ENCODE measurements at regions not wholly inside any gene's neighbourhood (a gene's known extent, or its start where the extent isn't known, plus 50 kb on each side); places are given as distances from the start of the nearest gene placed in this dataset.

GRCh38 chr6:108765495-108765894 lies 82.7 kb upstream of the ARMC2 start:
- 30 to 76% methylated on average over 1 to 2 of the region's 2 CpGs for WGBS, 2 donors (ENCODE audit: low coverage in 1 of 2)
- no peaks in the 10 kb centered on the region for H3K27me3 ChIP-seq
- H3K9me3 ChIP-seq: no peaks in the 10 kb centered on the region
- TF ChIP-seq EP300 (IDR thresholded peaks at IDR 0.05; ENCODE audit: low read depth): no peak
- TF ChIP-seq POLR2A (IDR thresholded peaks at IDR 0.05): no peak
- no peak for TF ChIP-seq POLR2AphosphoS5 (IDR thresholded peaks at IDR 0.05)
- no peak for TF ChIP-seq CTCF (IDR thresholded peaks at IDR 0.05)
- in situ Hi-C loops (cut with MboI; ENCODE audit: low pct_ligation_motif_present in 1 of 4, low pct_unique_long_range_greater_than_20kb in 1 of 4, low sequenced_read_pairs in 3 of 4) (no loop called here), intact Hi-C loops (cut with DNase I; ENCODE audit: low total_unique reads) (no loop called here)
- H3K4me3 ChIP-seq: no peak overlapping the region
- no peak for DNase-seq
- H3K27ac ChIP-seq: no peak overlapping the region
- H3K4me1 ChIP-seq: peaks cover 0 to 9% (median 5%) of the 10 kb centered on the region in 4 donors
- H3K36me3 ChIP-seq: no peaks in the 10 kb centered on the region

GRCh38 chr6:108766419-108766818 lies 81.8 kb upstream of the ARMC2 start:
- DNase-seq: no peak

DNA sequence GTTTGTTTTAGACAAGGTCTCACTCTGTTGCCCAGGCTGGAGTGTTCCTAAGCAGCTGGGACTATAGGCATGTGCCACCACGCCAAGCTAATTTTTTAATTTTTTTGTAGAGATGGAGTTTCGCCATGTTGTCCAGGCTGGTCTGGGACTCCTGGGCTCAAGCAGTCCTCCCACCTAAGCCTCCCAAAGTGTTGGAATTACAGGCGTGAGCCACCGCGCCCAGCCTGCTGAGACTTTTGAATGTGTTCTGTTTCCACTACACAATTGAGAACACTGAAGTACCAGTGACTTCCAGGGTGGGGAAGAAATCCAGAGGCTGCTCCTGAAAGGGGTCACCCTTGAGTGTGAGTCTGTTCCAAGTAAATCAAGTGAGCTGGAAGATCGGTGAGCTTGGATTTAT lies 81.3 kb upstream of the ARMC2 start:
- intact Hi-C loops (cut with DNase I; ENCODE audit: low total_unique reads): no loop called here
- Histone ChIP-seq H3K9me3 (no peaks in the 10 kb centered on the region), H3K27ac (no peak overlapping the region), H3K27me3 (no peaks in the 10 kb centered on the region), H3K4me3 (no peak overlapping the region), H3K4me1 (peaks cover 0 to 9% (median 5%) of the 10 kb centered on the region in 4 donors), H3K36me3 (no peaks in the 10 kb centered on the region)
- TF ChIP-seq POLR2A (IDR thresholded peaks at IDR 0.05): no peak
- no peak for TF ChIP-seq EP300 (IDR thresholded peaks at IDR 0.05; ENCODE audit: low read depth)
- TF ChIP-seq POLR2AphosphoS5 (IDR thresholded peaks at IDR 0.05): no peak
- no peak for DNase-seq
- 88 to 97% methylated on average over 1 to 6 of the region's 6 CpGs for WGBS, 2 donors (ENCODE audit: low coverage in 1 of 2)
- in situ Hi-C loops (cut with MboI; ENCODE audit: low pct_ligation_motif_present in 1 of 4, low pct_unique_long_range_greater_than_20kb in 1 of 4, low sequenced_read_pairs in 3 of 4): no loop called here

More at GRCh38 chr6:108766419-108766818, 81.8 kb upstream of the ARMC2 start:
- Histone ChIP-seq H3K9me3 (no peaks in the 10 kb centered on the region), H3K4me3 (no peak overlapping the region), H3K36me3 (no peaks in the 10 kb centered on the region), H3K27ac (no peak overlapping the region), H3K4me1 (peaks cover 0 to 9% (median 5%) of the 10 kb centered on the region in 4 donors), H3K27me3 (no peaks in the 10 kb centered on the region)
- TF ChIP-seq EP300 (IDR thresholded peaks at IDR 0.05; ENCODE audit: low read depth): no peak
- TF ChIP-seq POLR2AphosphoS5 (IDR thresholded peaks at IDR 0.05): no peak
- no peak for TF ChIP-seq CTCF (IDR thresholded peaks at IDR 0.05)
- in situ Hi-C loops (cut with MboI; ENCODE audit: low pct_ligation_motif_present in 1 of 4, low pct_unique_long_range_greater_than_20kb in 1 of 4, low sequenced_read_pairs in 3 of 4) (no loop called here), intact Hi-C loops (cut with DNase I; ENCODE audit: low total_unique reads) (no loop called here)
- 98 to 100% methylated on average over 1 to 5 of the region's 5 CpGs for WGBS, 2 donors (ENCODE audit: low coverage in 1 of 2)

DNA sequence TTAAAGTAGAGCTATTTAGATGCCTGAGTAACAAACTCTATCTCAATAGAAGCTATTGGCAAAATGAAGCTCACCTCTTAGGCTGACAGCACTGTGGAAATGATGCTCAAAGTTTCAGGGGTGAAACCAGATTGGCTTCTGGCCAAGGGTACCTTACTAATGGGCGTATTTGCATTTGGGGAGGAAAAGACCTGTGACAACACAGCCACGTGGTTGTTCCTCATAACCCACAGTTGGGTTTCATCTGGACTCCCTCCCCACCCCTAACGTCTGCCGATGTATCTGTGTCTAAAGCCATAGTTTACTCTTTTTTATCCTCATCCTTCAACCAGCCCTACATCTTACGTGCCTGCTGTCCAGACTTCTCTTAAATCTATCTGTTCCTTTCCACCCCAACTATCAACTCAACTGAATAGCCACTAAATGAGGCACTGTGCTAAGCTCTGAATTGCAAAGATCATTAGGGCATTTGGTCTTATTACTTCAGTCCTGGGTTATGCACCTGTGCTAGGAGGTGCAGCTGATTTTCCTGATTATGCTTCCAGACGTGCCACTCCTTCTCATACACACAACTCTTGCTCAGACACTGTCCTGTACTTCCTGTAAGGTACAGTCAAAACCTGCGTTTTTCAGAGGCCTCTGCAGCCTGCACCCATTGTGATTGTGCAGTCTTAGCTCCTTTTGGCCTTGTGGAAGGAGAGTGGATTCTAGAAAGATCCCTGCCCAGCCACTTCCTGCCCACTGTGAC lies 80.6 kb upstream of the ARMC2 start:
- in situ Hi-C loops (cut with MboI; ENCODE audit: low pct_ligation_motif_present in 1 of 4, low pct_unique_long_range_greater_than_20kb in 1 of 4, low sequenced_read_pairs in 3 of 4): no loop called here
- 54 to 67% methylated on average over 4 to 7 of the region's 7 CpGs for WGBS, 2 donors (ENCODE audit: low coverage in 1 of 2)
- H3K4me1 ChIP-seq: peaks cover 0 to 9% (median 5%) of the 10 kb centered on the region in 4 donors
- intact Hi-C loops (cut with DNase I; ENCODE audit: low total_unique reads): no loop called here
- TF ChIP-seq POLR2AphosphoS5 (IDR thresholded peaks at IDR 0.05): no peak
- no peak for TF ChIP-seq CTCF (IDR thresholded peaks at IDR 0.05)
- no peak for TF ChIP-seq POLR2A (IDR thresholded peaks at IDR 0.05)
- no peak for TF ChIP-seq EP300 (IDR thresholded peaks at IDR 0.05; ENCODE audit: low read depth)
- no peak overlapping the region for H3K4me3 ChIP-seq
- no peaks in the 10 kb centered on the region for H3K36me3 ChIP-seq
- no peaks in the 10 kb centered on the region for H3K9me3 ChIP-seq
- H3K27me3 ChIP-seq: no peaks in the 10 kb centered on the region
- DNase-seq: peak; percentile 63
- peak overlapping the region in 3 of 4 donors; percentile 10 to 49 (median 13) for H3K27ac ChIP-seq

Data from transverse colon (tissue), 4 donors.